CD4-positive, alpha-beta T cell treated with Interleukin-15 for 4 hours (primary cell): ENCODE measurements at regions not wholly inside any gene's neighbourhood (a gene's known extent, or its start where the extent isn't known, plus 50 kb on each side); places are given as distances from the start of the nearest gene placed in this dataset.
A peak's percentile ranks its signal among the peaks of the same experiment; 100 is the strongest.

Experiments used
- DNase-seq: peaks from one replicate; pipeline ENCODE4 v3.0.0-alpha.2; 2020; ENCODE audit warnings: low spot score

DNA sequence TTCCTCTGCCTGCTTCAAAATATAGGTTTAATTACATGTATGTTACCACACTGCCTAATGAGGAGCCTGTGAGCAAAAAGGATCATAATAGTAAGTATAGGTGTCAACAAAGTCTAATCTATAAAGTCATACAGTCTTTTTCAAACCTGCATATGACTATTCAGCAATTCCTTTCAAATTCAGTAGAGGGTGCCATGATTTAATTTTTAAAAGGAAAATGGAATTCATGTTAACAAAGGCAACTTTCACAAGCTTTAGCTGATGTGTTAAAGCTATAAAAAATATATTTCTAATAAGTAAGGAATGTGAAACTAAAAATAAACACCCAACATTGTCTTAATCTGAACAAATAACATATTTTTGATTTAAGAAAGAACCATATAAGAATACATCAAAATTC lies 52.1 kb downstream of the MPP7 start:
- peak; percentile 39 for DNase-seq

GRCh38 chr10:28250358-28250757 lies 52.5 kb downstream of the MPP7 start:
- DNase-seq, result no peak

GRCh38 chr10:28249512-28249911 lies 53.4 kb downstream of the MPP7 start:
- no peak for DNase-seq

GRCh38 chr10:28248092-28248491 lies 54.8 kb downstream of the MPP7 start:
- DNase-seq, result peak; percentile 1

GRCh38 chr10:28246023-28246422 lies 56.8 kb downstream of the MPP7 start:
- DNase-seq, result no peak

- no peak for DNase-seq
These were observed 58.9 kb downstream of the MPP7 start for GRCh38 chr10:28243923-28244322.

DNA sequence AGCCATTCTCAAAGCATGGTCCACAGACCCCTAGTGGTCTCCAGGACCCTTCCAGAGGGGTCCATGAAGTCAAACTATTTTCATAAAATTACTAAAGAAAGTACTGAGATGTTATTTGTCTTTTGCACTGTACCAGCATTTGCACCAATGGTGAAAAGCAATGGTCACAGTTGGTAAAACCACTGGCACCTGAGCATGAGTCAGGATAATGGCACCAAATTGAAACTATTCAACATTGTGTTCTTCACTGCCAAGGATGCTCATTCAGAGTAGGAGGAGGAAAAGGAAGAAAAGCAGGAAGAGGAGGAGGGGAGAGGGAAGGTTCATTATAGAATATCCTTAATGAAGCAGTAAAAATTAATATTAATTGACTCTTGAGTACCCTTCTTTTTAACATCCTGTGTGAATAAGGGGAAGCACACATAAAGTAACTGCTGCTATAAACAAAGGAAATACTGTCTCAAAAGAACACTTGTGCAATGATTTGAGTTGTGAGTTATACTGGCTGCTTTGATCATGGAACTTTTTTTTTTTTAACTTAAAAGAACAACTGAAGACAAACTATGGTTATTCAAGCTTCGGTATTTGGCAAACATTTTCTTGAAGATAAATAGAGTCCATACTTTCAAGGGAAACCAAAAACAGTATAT lies 60.2 kb downstream of the MPP7 start:
- DNase-seq, result no peak

DNA sequence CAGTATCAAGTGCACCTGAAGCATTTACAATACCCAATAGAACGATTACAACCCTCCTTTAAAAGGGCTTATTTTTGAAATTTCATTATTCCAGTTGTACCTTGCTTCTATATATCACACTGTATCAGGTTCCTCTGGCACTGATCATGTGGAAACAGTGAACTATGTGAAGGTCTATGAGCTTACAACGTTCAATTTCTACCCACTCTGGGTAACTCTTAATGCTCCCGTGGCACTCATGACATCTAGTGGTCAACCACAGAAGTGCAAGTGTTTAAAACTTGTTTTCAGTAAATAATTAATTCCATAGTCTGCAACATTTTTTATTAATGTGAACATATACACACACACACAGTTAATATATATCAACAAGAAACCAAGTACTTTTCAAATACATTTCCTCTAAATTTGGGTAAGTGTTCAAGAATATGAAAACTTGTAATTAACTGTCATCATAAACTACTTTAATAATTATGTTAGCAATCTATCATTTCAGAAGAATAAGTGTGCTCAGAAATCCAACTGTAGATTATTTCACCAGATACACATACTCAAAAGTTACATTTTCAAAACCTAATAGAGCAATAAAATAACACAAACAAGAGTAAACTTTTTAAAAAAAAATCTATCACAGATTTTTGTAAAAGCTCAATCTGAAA lies 61.0 kb downstream of the MPP7 start:
- peak; percentile 59 for DNase-seq

- DNase-seq, result no peak
These were observed 62.5 kb downstream of the MPP7 start for GRCh38 chr10:28240400-28240799.

DNA sequence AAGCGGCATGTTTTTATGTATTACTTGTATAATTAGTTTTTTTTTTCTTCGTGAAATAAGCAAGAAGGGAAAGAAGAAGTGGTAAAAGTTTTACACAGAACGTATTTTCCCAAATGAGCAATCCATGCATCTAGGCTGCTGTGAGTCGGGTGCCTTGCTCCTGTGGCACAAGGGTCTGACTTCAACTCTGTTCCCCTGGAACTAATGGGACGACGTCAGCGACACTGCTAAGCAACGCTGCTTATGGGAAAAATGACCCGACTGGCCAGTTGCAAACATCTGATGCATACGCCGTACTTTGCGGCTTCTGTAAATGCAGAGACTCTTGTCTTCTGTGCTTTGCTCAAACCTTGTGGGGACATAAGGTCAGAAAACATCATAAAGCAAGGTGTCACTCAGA lies 66.3 kb downstream of the MPP7 start:
- no peak for DNase-seq

DNA sequence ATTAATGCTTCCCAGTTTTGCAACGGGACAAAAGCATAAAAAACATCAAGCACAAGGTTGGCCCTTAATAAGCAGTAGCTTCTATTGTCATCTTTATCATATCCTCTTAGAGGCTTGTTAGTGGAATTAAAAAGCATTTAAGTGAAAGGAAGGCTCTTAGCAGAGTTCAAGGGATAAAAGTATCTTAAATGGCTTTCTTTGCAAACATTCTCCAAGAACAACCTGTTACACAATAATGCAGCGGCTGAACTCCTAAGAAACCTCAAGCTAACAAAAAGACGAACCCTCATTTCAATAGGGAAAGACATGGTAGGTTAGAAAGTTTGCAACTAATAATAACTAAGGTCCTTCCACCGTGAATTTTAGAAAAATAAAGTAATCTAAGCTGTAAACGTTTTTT lies 82.1 kb downstream of the MPP7 start:
- no peak for DNase-seq

DNA sequence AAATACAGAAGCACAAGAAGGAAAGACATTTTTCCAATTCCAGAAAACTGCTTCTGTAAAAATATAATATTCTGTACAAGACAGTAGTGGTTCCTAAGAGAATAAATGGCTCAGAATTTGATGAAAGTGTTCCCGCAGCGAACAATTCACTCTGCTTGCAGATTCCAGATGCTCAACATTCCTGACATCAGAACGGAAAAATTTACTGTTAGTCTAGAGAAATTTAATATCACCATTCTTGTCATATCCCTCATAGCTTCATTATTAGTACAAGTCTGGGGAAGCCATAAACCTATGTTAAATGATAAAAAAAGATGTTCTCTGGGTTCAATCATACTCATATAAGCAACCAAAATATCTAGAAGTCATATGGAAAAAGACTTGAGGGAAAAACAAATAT lies 83.6 kb downstream of the MPP7 start:
- DNase-seq, result no peak

- peak; percentile 30 for DNase-seq
These were observed 85.0 kb downstream of the MPP7 start for GRCh38 chr10:28217848-28218247.

DNA sequence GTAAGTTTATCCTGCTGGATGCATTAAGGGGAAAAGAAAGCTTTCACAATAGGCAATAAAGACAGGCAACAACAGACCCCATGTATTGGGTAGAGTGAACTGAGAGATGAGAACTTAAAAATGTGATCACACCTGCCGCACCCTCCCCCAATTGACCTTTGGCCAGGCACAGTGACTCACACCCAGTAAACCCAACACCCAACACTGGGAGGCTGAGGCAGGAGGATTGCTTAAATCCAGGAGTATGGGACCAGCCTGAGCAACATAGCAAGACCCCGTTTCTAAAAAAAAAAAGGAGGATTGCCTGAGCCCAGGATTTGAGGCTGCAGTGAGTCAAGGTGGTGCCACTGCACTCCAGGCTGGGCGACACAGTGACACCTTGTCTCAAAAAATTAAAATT lies 86.9 kb downstream of the MPP7 start:
- DNase-seq, result no peak

DNA sequence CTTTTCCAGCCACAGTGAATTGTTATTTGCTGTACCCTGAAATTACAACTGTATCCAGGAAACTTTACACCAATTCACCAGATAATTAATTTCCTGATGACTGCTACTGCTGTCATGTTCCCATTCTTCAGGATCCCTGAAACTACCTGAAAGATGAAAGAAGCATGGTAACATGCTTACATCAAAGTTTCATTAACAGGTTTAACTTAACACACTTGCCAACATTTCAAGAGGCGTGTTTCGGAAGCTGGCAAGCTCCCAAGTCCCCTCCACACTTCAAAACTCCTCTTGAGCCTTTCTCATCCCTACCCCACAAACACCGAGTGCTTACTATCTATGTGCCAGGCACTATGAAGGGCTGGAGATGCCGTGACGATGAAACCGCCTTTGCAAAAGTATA lies 88.6 kb downstream of the MPP7 start:
- DNase-seq, result no peak

GRCh38 chr10:28211759-28212158 lies 91.1 kb downstream of the MPP7 start:
- DNase-seq, result no peak

DNA sequence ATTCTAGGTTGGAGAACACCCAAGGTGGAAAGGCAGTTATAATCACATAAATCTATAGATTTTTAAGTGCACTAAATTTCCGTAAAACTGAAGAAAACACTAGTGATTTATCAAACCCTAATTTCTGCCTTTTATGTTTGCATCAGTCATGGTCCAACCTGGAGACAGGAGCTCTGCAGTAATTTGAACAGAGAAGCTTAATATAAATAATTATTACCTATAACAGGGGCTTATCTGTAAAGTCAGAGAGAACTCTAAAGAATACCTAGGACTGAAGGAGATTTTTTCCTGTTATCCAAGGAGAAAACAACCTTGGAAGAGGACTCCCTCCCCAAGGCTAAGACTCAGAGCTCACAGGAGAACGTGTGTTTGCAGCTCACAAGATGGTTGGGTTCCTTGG lies 95.1 kb downstream of the MPP7 start:
- DNase-seq, result no peak

- no peak for DNase-seq
These were observed 99.9 kb downstream of the MPP7 start for GRCh38 chr10:28202941-28203352.

DNA sequence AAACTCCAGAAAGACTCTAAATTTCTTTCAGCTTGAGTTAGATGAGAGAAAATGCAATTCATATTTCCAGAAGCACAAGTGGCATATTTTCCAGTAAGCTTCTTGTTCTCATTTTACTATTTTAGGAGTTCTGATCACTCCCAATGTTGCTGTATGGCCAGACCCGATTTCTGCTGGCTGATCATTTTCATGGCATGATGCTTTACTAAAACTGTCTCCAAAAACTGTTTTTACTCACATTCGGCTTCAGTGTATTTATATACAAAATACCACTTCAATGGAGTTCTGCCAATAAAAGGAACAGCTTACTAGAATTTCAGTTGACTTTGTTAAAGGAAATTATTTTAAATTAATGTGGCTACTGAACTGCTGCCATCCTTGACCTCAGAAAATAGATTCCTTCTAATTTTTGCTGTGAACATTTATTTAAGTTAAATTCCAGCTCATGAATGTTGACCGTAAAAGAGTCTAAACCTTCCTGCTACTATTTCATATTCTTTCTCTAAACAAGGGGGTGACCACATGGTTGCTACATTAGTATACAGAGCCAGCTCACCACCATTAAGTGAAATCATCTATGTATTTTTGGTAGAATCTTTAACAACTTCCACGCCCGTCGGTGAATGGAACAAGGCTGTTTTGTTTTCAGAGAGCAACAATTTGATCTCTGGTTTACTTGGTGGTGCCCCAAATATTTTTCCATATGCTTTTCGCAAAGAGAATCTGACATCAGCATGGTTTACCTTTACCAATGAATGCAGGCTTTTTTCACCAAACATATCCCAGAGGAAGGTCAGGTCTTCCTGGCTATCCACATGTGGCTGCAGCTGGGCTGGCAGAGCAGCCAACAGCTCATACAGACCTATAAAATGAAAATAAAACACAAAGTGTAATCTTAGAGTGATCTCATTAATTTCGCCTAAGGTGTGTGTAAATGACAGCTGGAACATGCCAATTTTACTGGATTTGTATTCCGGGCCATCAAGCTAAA lies 101.2 kb downstream of the MPP7 start:
- no peak for DNase-seq

- no peak for DNase-seq
These were observed 102.1 kb downstream of the MPP7 start for GRCh38 chr10:28200775-28201174.

GRCh38 chr10:28199941-28200340 lies 102.9 kb downstream of the MPP7 start:
- DNase-seq, result no peak

DNA sequence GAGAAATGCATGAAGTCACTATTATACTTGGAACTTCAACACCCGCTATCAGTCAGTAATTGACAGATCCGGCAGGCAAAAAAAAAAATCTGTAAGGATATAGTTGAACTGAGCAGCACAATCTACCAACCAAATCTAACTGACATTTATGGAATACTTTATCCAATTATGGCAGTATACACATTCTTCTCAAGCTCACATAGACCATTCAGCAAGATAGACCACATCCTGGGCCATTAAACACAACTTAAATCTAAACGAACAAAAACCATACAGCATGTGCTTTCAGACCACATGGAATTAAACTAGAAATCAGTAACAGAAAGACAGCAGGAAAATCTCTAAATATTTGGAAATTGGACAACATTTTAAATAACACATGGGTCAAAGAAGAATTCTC lies 112.7 kb downstream of the MPP7 start:
- no peak for DNase-seq

- no peak for DNase-seq
These were observed 114.3 kb downstream of the MPP7 start for GRCh38 chr10:28188526-28188925.
